ENCODE measurements at regions not wholly inside any gene's neighbourhood (a gene's known extent, or its start where the extent isn't known, plus 50 kb on each side); places are given as distances from the start of the nearest gene placed in this dataset.
A peak's percentile ranks its signal among the peaks of the same experiment; 100 is the strongest.

GRCh38 chr12:86484473-86484872 lies 228.3 kb upstream of the MGAT4C start:
- TF ChIP-seq CTCF (IDR thresholded peaks at IDR 0.05) (no peak), EP300 (IDR thresholded peaks at IDR 0.05) (no peak), POLR2A (IDR thresholded peaks at IDR 0.05) (no peak), POLR2AphosphoS5 (IDR thresholded peaks at IDR 0.05) (no peak)
- peak in 1 of 2 donors; percentile 49 for ATAC-seq (ENCODE audit: low FRiP score in 2 of 2)

GRCh38 chr12:86473231-86473630 lies 217.0 kb upstream of the MGAT4C start:
- Histone ChIP-seq H3K9me3 (no peaks in the 10 kb centered on the region), H3K4me3 (no peak overlapping the region), H3K36me3 (no peaks in the 10 kb centered on the region), H3K27me3 (no peaks in the 10 kb centered on the region), H3K27ac (no peak overlapping the region), H3K4me1 (no peaks in the 10 kb centered on the region)
- ATAC-seq (ENCODE audit: low FRiP score in 2 of 2), result no peak
- DNase-seq, result no peak
- 57 to 75% methylated on average over 2 of the region's 2 CpGs for WGBS, 2 donors
- TF ChIP-seq CTCF (IDR thresholded peaks at IDR 0.05) (no peak), POLR2A (IDR thresholded peaks at IDR 0.05) (no peak), EP300 (IDR thresholded peaks at IDR 0.05) (no peak), POLR2AphosphoS5 (IDR thresholded peaks at IDR 0.05) (no peak)

More at GRCh38 chr12:86484473-86484872, 228.3 kb upstream of the MGAT4C start:
- Histone ChIP-seq H3K4me1 (no peaks in the 10 kb centered on the region), H3K36me3 (no peaks in the 10 kb centered on the region), H3K4me3 (no peak overlapping the region), H3K9me3 (no peaks in the 10 kb centered on the region), H3K27ac (no peak overlapping the region), H3K27me3 (no peaks in the 10 kb centered on the region)
- DNase-seq, result no peak
- 80 to 96% methylated on average over 3 to 4 of the region's 4 CpGs for WGBS, 2 donors

- Histone ChIP-seq H3K27me3 (no peaks in the 10 kb centered on the region), H3K9me3 (no peaks in the 10 kb centered on the region), H3K4me1 (no peaks in the 10 kb centered on the region), H3K36me3 (no peaks in the 10 kb centered on the region), H3K4me3 (no peak overlapping the region), H3K27ac (no peak overlapping the region)
- ATAC-seq (ENCODE audit: low FRiP score in 2 of 2), result no peak
- DNase-seq, result no peak
- TF ChIP-seq POLR2AphosphoS5 (IDR thresholded peaks at IDR 0.05) (no peak), CTCF (IDR thresholded peaks at IDR 0.05) (no peak), POLR2A (IDR thresholded peaks at IDR 0.05) (no peak), EP300 (IDR thresholded peaks at IDR 0.05) (no peak)
- WGBS, 2 donors, result 69 to 76% methylated on average over 2 of the region's 2 CpGs
Measured at GRCh38 chr12:86456776-86457175, 200.6 kb upstream of the MGAT4C start.

- no peak overlapping the region for H3K27ac ChIP-seq
- DNase-seq (no peak), ATAC-seq (ENCODE audit: low FRiP score in 2 of 2) (no peak)
- TF ChIP-seq POLR2A (IDR thresholded peaks at IDR 0.05) (no peak), CTCF (IDR thresholded peaks at IDR 0.05) (no peak), POLR2AphosphoS5 (IDR thresholded peaks at IDR 0.05) (no peak), EP300 (IDR thresholded peaks at IDR 0.05) (no peak)
- no peak overlapping the region for H3K4me3 ChIP-seq
- WGBS, 2 donors, result 80 to 88% methylated on average over 3 of the region's 3 CpGs
- H3K27me3 ChIP-seq, result no peaks in the 10 kb centered on the region
- H3K36me3 ChIP-seq, result no peaks in the 10 kb centered on the region
- no peaks in the 10 kb centered on the region for H3K4me1 ChIP-seq
- no peaks in the 10 kb centered on the region for H3K9me3 ChIP-seq
Measured at GRCh38 chr12:86456241-86456640, 200.1 kb upstream of the MGAT4C start.

- Histone ChIP-seq H3K27ac (no peak overlapping the region), H3K4me1 (no peaks in the 10 kb centered on the region), H3K4me3 (no peak overlapping the region), H3K9me3 (no peaks in the 10 kb centered on the region), H3K27me3 (no peaks in the 10 kb centered on the region), H3K36me3 (no peaks in the 10 kb centered on the region)
- DNase-seq (no peak), ATAC-seq (ENCODE audit: low FRiP score in 2 of 2) (no peak)
- 62 to 69% methylated on average over 5 of the region's 5 CpGs for WGBS, 2 donors
- TF ChIP-seq POLR2AphosphoS5 (IDR thresholded peaks at IDR 0.05) (no peak), CTCF (IDR thresholded peaks at IDR 0.05) (no peak), EP300 (IDR thresholded peaks at IDR 0.05) (no peak), POLR2A (IDR thresholded peaks at IDR 0.05) (no peak)
Measured at GRCh38 chr12:86445356-86445755, 189.2 kb upstream of the MGAT4C start.

Data from upper lobe of left lung (tissue), 6 donors.